Liver (tissue), 8 donors: ENCODE measurements at regions not wholly inside any gene's neighbourhood (a gene's known extent, or its start where the extent isn't known, plus 50 kb on each side); places are given as distances from the start of the nearest gene placed in this dataset.

Source experiments
- DNase-seq: peaks from one replicate; pipeline ENCODE4 v3.0.0-alpha.2; 2017; ENCODE audit warnings: low spot score
- H3K27ac ChIP-seq, 2 donors: one replicate each; pipeline ENCODE4 v1.7.0; 2013; ENCODE audit warnings: inconsistent platforms in 2 of 2, low read length in 2 of 2, control low read depth in 1 of 2, low read depth in 1 of 2, mild to moderate bottlenecking in 1 of 2
- H3K27me3 ChIP-seq, 4 donors: one replicate each; pipeline versions ENCODE4 v1.6.1 to v1.7.0; 2013; ENCODE audit warnings: low read length in 3 of 4, inconsistent platforms in 1 of 4, mild to moderate bottlenecking in 1 of 4, moderate library complexity in 1 of 4; ENCODE audit not compliant: control insufficient read depth in 4 of 4, insufficient read depth in 4 of 4
- H3K36me3 ChIP-seq, 4 donors: one replicate each; pipeline versions ENCODE4 v1.6.1 to v1.7.0; 2013; ENCODE audit warnings: low read length in 3 of 4, mild to moderate bottlenecking in 3 of 4, low read depth in 1 of 4, moderate library complexity in 1 of 4; ENCODE audit not compliant: control insufficient read depth in 4 of 4, insufficient read depth in 3 of 4
- H3K4me1 ChIP-seq, 4 donors: one replicate each; pipeline versions ENCODE4 v1.6.1 to v1.7.0; 2013; ENCODE audit warnings: low read length in 3 of 4, mild to moderate bottlenecking in 3 of 4, moderate library complexity in 1 of 4; ENCODE audit not compliant: control insufficient read depth in 4 of 4, insufficient read depth in 4 of 4
- H3K4me3 ChIP-seq, 3 donors: one replicate each; pipeline versions ENCODE4 v1.6.1 to v1.7.0; 2013; ENCODE audit warnings: low read length in 3 of 3, control low read depth in 1 of 3, low read depth in 1 of 3, mild to moderate bottlenecking in 1 of 3
- H3K9ac ChIP-seq, 2 donors: one replicate each; pipeline ENCODE4 v1.7.0; 2013; ENCODE audit warnings: low read length in 2 of 2, mild to moderate bottlenecking in 2 of 2, moderate library complexity in 2 of 2, control low read depth in 1 of 2, low read depth in 1 of 2
- H3K9me3 ChIP-seq, 4 donors: one replicate each; pipeline versions ENCODE4 v1.6.1 to v1.7.0; 2013; ENCODE audit warnings: low read length in 3 of 4; ENCODE audit not compliant: control insufficient read depth in 4 of 4
- CTCF ChIP-seq: fragments of 150-350 bp; IDR thresholded peaks from 2 replicates; pipeline ENCODE4 v1.5.1; 2017; ENCODE audit warnings: improper control_type of control experiment, low read depth, low read length; ENCODE audit not compliant: missing input control
- EGR1 ChIP-seq, 2 donors: IDR thresholded peaks; 2 replicates each; pipeline ENCODE4 v1.6.1; 2016 to 2018; ENCODE audit warnings: antibody characterized with exemption in 2 of 2, low read depth in 2 of 2
- FOXA1 ChIP-seq: IDR thresholded peaks from 2 replicates; pipeline ENCODE4 v1.6.1; 2016; ENCODE audit warnings: antibody characterized with exemption
- FOXA2 ChIP-seq: IDR thresholded peaks from 2 replicates; pipeline ENCODE4 v1.6.1; 2016; ENCODE audit warnings: antibody characterized with exemption
- GABPA ChIP-seq, 2 donors: IDR thresholded peaks in 1 of 2; conservative IDR thresholded peaks in 1 of 2; 2 replicates each; pipeline ENCODE4 v1.6.1; 2016; ENCODE audit warnings: antibody characterized with exemption in 2 of 2, mild to moderate bottlenecking in 1 of 2, moderate library complexity in 1 of 2
- HNF4A ChIP-seq, 2 donors: conservative IDR thresholded peaks; 2 replicates each; pipeline ENCODE4 v1.6.1; 2016; ENCODE audit warnings: antibody characterized with exemption in 2 of 2, mild to moderate bottlenecking in 2 of 2
- HNF4G ChIP-seq: IDR thresholded peaks from 2 replicates; pipeline ENCODE4 v1.6.1; 2016; ENCODE audit warnings: antibody characterized with exemption
- JUND ChIP-seq, 2 donors: IDR thresholded peaks; 2 replicates each; pipeline ENCODE4 v1.6.1; 2016; ENCODE audit warnings: antibody characterized with exemption in 2 of 2
- MAX ChIP-seq: IDR thresholded peaks from 2 replicates; pipeline ENCODE4 v1.6.1; 2016; ENCODE audit warnings: antibody characterized with exemption
- NR2F2 ChIP-seq: IDR thresholded peaks from 2 replicates; pipeline ENCODE4 v1.6.1; 2016; ENCODE audit warnings: antibody characterized with exemption
- RAD21 ChIP-seq, 2 donors: IDR thresholded peaks; 2 replicates each; pipeline ENCODE4 v1.6.1; 2016; ENCODE audit warnings: antibody characterized with exemption in 2 of 2, mild to moderate bottlenecking in 2 of 2
- REST ChIP-seq: IDR thresholded peaks from 2 replicates; pipeline ENCODE4 v1.6.1; 2016; ENCODE audit warnings: antibody characterized with exemption, mild to moderate bottlenecking
- RXRA ChIP-seq, 2 donors: IDR thresholded peaks; 2 replicates each; pipeline ENCODE4 v1.6.1; 2017 to 2018; ENCODE audit warnings: antibody characterized with exemption in 2 of 2, mild to moderate bottlenecking in 1 of 2
- SP1 ChIP-seq: IDR thresholded peaks from 2 replicates; pipeline ENCODE4 v1.6.1; 2018; ENCODE audit warnings: antibody characterized with exemption, mild to moderate bottlenecking
- TAF1 ChIP-seq: conservative IDR thresholded peaks from 2 replicates; pipeline ENCODE4 v1.6.1; 2016; ENCODE audit warnings: antibody characterized with exemption, mild to moderate bottlenecking
- YY1 ChIP-seq: IDR thresholded peaks from 2 replicates; pipeline ENCODE4 v1.6.1; 2016; ENCODE audit warnings: antibody characterized with exemption, mild to moderate bottlenecking
- WGBS: extraction: QIAGEN DNeasy Blood & Tissue Kit; methylation state at CpG from one replicate; pipeline ENCODE4 v1.1.7; 2013; 5-methylcytosine and 5-hydroxymethylcytosine counted together
- TF ChIP-seq, protein P1 (sequence below): IDR thresholded peaks from 2 replicates; pipeline ENCODE4 v1.6.1; 2016; ENCODE audit warnings: antibody characterized with exemption
- TF ChIP-seq, protein P2 (sequence below): IDR thresholded peaks from 2 replicates; pipeline ENCODE4 v1.6.1; 2016; ENCODE audit warnings: antibody characterized with exemption
- donor health status: healthy.
- donor health status: healthy.
- donor health status: healthy.
- donor health status: healthy.
- donor health status: healthy.

GRCh38 chr1:191125950-191126349 lies 648.3 kb upstream of the BRINP3 start:
- H3K9me3 ChIP-seq = no peaks in the 10 kb centered on the region
- no peaks in the 10 kb centered on the region for H3K27me3 ChIP-seq
- H3K9ac ChIP-seq = no peak overlapping the region
- no peaks in the 10 kb centered on the region for H3K4me1 ChIP-seq
- TF ChIP-seq CTCF (no peak), NR2F2 (no peak), SP1 (no peak), TAF1 (no peak), MAX (no peak)
- 78% methylated on average over 3 of the region's 3 CpGs for WGBS
- no peaks in the 10 kb centered on the region for H3K36me3 ChIP-seq
- no peak overlapping the region for H3K27ac ChIP-seq
- DNase-seq = no peak
- H3K4me3 ChIP-seq = no peak overlapping the region

- Histone ChIP-seq H3K4me1 (no peaks in the 10 kb centered on the region), H3K4me3 (no peak overlapping the region)
Observed at GRCh38 chr1:191134796-191135195, 657.1 kb upstream of the BRINP3 start.

More at GRCh38 chr1:191134796-191135195, 657.1 kb upstream of the BRINP3 start:
- H3K27ac ChIP-seq = no peak overlapping the region
- H3K27me3 ChIP-seq = no peaks in the 10 kb centered on the region
- H3K9me3 ChIP-seq = no peaks in the 10 kb centered on the region
- no peak overlapping the region for H3K9ac ChIP-seq
- no peaks in the 10 kb centered on the region for H3K36me3 ChIP-seq
- 54% methylated on average over 7 of the region's 7 CpGs for WGBS
- TF ChIP-seq, protein P1, sequence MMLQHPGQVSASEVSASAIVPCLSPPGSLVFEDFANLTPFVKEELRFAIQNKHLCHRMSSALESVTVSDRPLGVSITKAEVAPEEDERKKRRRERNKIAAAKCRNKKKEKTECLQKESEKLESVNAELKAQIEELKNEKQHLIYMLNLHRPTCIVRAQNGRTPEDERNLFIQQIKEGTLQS = no peak
- TF ChIP-seq CTCF (no peak), RXRA (IDR thresholded peaks at IDR 0.05) (no peak), SP1 (no peak), TAF1 (no peak), YY1 (no peak), NR2F2 (no peak), RAD21 (IDR thresholded peaks at IDR 0.05) (no peak), JUND (IDR thresholded peaks at IDR 0.05) (no peak), REST (no peak), HNF4A (conservative IDR thresholded peaks at IDR 0.05) (no peak), HNF4G (no peak), EGR1 (IDR thresholded peaks at IDR 0.05; ENCODE audit: low read depth in 2 of 2) (no peak), FOXA1 (no peak), GABPA (IDR thresholded peaks at IDR 0.05 in 1 of 2, conservative IDR thresholded peaks at IDR 0.05 in 1 of 2) (no peak), FOXA2 (no peak), MAX (no peak)
- TF ChIP-seq, protein P2, sequence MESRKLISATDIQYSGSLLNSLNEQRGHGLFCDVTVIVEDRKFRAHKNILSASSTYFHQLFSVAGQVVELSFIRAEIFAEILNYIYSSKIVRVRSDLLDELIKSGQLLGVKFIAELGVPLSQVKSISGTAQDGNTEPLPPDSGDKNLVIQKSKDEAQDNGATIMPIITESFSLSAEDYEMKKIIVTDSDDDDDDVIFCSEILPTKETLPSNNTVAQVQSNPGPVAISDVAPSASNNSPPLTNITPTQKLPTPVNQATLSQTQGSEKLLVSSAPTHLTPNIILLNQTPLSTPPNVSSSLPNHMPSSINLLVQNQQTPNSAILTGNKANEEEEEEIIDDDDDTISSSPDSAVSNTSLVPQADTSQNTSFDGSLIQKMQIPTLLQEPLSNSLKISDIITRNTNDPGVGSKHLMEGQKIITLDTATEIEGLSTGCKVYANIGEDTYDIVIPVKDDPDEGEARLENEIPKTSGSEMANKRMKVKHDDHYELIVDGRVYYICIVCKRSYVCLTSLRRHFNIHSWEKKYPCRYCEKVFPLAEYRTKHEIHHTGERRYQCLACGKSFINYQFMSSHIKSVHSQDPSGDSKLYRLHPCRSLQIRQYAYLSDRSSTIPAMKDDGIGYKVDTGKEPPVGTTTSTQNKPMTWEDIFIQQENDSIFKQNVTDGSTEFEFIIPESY = no peak
- DNase-seq = no peak
